NCI-H526 treated with DMSO at 0.1 percent for 48 hours (cell line): ENCODE measurements at regions not wholly inside any gene's neighbourhood (a gene's known extent, or its start where the extent isn't known, plus 50 kb on each side); places are given as distances from the start of the nearest gene placed in this dataset.

Experiments used
- DNase-seq: peaks from one replicate; lab custom pipeline; 2025; lab: John Stamatoyannopoulos, UW

DNA sequence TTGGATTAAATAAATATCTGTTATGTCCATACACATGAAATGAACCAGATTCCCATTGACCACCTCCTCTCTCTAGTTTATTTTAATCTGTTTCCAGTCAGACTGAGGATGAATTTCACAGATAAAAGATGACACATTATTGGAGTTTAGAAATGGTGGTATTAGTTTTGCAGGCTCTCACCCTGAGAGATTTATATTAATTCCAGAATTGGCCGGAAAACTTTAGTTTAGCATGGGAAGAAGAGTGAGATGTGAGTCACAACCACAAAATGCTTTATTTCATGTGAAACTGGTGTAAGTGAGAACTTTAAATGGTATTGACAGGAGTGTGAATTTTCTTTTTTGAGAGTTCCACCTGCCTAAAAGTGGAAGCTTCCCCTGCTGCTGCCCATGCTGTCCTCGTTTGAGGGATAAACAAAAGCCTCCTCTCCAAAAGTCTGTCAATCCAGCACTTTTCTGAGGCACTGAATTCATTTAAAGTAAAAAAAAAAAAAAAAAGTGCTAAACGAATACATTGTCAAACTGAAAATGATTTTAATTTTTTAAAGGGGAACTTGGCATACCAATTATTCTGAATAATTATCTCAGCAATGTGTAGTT, 65.1 kb upstream of the EPHA3 start:
- no peak for DNase-seq

DNA sequence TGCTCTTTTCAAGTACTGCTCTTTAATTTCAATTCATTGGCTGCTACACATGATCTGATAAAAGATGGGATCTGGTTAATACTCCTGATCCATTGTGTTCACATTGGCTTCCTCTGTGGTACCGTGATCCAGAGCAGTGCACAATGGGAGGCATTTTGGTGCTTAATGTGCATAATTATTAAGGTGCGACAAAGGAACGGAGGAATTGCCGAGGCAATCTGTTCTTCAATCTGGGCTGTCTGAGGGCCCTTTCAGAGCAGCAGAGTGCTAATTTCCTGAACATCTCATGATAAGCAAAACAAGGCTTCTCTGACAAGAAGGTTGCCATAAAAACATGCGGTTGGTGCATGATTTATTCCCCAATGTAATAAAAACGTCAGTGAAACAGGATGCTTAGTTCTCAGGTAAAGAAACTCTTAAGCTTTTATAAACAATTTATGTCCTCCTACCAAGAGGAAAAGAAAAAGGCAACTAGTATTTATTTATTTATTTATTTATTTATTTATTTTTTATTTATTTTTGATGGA, 64.0 kb upstream of the EPHA3 start:
- DNase-seq, result no peak

DNA sequence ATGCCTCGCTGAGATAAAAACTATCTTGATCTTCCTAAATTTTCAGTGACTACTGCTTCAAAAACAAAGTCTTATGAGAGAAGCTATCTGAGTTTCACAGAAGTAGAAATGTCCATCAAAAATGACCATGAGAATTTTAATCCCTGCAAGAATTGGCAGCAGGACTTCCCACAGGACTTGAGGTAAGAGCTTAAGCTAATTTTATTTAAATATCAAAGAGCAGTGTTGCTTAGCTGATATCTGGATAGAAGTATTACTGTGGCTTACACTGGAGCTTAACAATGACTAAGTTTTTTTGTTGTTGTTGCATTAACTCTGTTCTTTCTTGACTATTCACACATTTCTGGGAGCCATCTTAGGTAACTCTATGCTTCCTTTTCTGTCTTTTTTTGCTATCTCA, 60.8 kb upstream of the EPHA3 start:
- DNase-seq, result no peak

DNA sequence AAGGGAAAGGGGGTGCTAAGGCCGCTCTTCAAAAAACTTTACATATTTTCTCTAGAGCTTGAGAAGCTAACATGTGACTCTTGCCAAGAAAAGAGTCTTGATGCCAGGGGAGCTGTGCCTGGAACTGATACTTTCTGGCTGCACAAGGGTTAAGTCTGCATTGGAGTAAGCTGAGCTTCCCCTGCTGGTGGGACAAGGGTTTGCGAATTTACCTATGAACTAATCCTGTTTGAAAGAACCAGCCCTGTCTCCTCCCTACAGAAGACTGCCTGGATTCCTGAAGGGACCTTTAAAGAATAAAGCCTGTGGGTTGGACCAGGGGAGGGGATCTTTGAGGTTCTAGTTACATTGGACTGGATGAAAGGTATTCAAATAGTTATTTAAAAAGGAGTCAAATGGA, 58.3 kb upstream of the EPHA3 start:
- DNase-seq, result no peak

DNA sequence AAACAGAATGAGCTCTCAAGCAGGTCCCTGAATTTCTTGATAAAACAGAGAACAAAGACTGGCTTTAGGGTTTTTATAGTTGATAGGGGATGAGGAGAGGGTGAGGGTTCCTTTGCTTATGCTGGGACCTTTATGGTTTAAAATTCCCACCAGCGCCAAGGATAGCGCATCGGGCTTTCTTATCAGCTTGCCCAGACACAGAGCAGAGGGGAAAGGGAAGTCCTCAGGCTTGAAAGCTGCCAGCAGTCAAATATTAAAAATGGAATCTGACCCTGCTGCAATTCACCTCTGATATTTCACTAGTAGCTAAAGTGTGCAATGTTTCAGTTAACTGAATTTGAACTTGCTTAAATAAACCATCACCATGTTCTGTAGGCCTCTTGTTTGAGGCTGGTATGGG, 55.0 kb upstream of the EPHA3 start:
- DNase-seq, result no peak

DNA sequence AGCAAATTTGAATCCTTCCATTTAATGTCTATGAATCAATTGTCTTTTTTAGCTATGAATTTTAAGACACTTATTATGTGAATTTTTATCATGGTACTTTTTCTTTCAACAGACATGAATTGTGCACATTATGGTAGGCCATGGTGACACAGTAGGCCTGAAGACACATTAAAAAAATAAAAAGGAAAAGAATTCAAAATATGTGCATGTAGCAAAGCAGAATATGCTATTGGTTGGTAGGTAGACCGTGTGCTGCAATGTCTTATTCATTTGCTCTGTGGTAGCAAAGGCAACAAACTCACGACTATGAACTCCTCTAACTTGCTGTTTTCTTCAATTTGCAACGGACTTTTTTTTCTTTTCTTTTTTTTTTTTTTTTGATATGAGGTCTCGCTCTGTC, 50.0 kb upstream of the EPHA3 start:
- DNase-seq, result no peak
